IMR-90 (cell line): ENCODE measurements at regions not wholly inside any gene's neighbourhood (a gene's known extent, or its start where the extent isn't known, plus 50 kb on each side); places are given as distances from the start of the nearest gene placed in this dataset.

Experiments
- ATAC-seq: fragments of 200-7000 bp; cut with Tn5 transposase; 2 replicates; pipeline ENCODE4 v1.9.1; 2020; ENCODE audit warnings: low read depth, mild to moderate bottlenecking, moderate library complexity
- BruUV-seq: library from RNA; stranded (reverse); fragments of 400-500 nt; replicated peaks from 2 replicates; lab custom pipeline; 2021; lab: Mats Ljungman, UMichigan
- CTCF ChIA-PET: fragments of 300-600 bp; formaldehyde crosslinking; extraction: SDS; loops from one replicate; lab custom pipeline; 2021; ENCODE audit warnings: antibody characterized with exemption; lab: Yijun Ruan, JAX
- POLR2A ChIA-PET: fragments of 300-600 bp; sonication (Branson Sonifier 250); formaldehyde crosslinking; loops from one replicate; lab custom pipeline; 2022; ENCODE audit warnings: antibody characterized with exemption; ENCODE audit not compliant: unreplicated experiment; lab: Charles Lee
- DNase-seq: peaks from one replicate; pipeline ENCODE4 v3.0.0; 2013
- H2AFZ ChIP-seq: replicated peaks from 2 replicates; pipeline ENCODE3; 2013; ENCODE audit warnings: low read length, mild to moderate bottlenecking; ENCODE audit not compliant: poor library complexity
- H2AK5ac ChIP-seq: 2 replicates; pipeline ENCODE4 v1.6.1; 2013; ENCODE audit warnings: low read depth, low read length, inconsistent platforms
- H2AK9ac ChIP-seq: replicated peaks from 2 replicates; pipeline ENCODE3; 2013; ENCODE audit warnings: mild to moderate bottlenecking, low read depth, low read length, moderate library complexity; ENCODE audit not compliant: poor library complexity
- H2BK120ac ChIP-seq: 2 replicates; pipeline ENCODE4 v1.6.1; 2013; ENCODE audit warnings: low read depth, low read length, inconsistent platforms
- H2BK15ac ChIP-seq: 3 replicates; pipeline ENCODE4 v1.6.1; 2013; ENCODE audit warnings: low read depth, low read length, inconsistent platforms
- H2BK20ac ChIP-seq: 2 replicates; pipeline ENCODE4 v1.6.1; 2013; ENCODE audit warnings: low read depth, mild to moderate bottlenecking, inconsistent platforms, low read length, moderate library complexity
- H2BK5ac ChIP-seq: 2 replicates; pipeline ENCODE4 v1.6.1; 2013; ENCODE audit warnings: mild to moderate bottlenecking, low read depth, low read length, inconsistent platforms; ENCODE audit not compliant: poor library complexity, severe bottlenecking
- H3K14ac ChIP-seq: replicated peaks from 2 replicates; pipeline ENCODE4 v1.6.1; 2013; ENCODE audit warnings: low read depth, low read length, inconsistent platforms
- H3K18ac ChIP-seq: 2 replicates; pipeline ENCODE4 v1.6.1; 2013; ENCODE audit warnings: low read depth, low read length, control low read depth
- H3K23ac ChIP-seq: 2 replicates; pipeline ENCODE4 v1.6.1; 2013; ENCODE audit warnings: low read depth, low read length, inconsistent platforms
- H3K27ac ChIP-seq: 2 replicates; pipeline ENCODE4 v1.5.1; 2013; ENCODE audit warnings: mild to moderate bottlenecking, control low read depth, low read length; ENCODE audit not compliant: insufficient read depth
- H3K27me3 ChIP-seq: 2 replicates; pipeline ENCODE4 v1.6.1; 2013; ENCODE audit warnings: low read length; ENCODE audit not compliant: control insufficient read depth, insufficient read depth
- H3K36me3 ChIP-seq: 2 replicates; pipeline ENCODE4 v1.6.1; 2013; ENCODE audit warnings: low read length, mixed read lengths; ENCODE audit not compliant: control insufficient read depth, insufficient read depth
- H3K4ac ChIP-seq: 2 replicates; pipeline ENCODE4 v1.6.1; 2013; ENCODE audit warnings: low read depth, low read length, inconsistent platforms
- H3K4me1 ChIP-seq: 2 replicates; pipeline ENCODE4 v1.6.1; 2013; ENCODE audit warnings: low read length, mixed read lengths; ENCODE audit not compliant: control insufficient read depth, insufficient read depth
- H3K4me2 ChIP-seq: 2 replicates; pipeline ENCODE4 v1.6.1; 2013; ENCODE audit warnings: low read depth, mild to moderate bottlenecking, control low read depth, low read length, moderate library complexity
- H3K4me3 ChIP-seq: 2 replicates; pipeline ENCODE4 v1.5.1; 2013; ENCODE audit warnings: low read depth, mild to moderate bottlenecking, control low read depth, low read length, moderate library complexity; ENCODE audit not compliant: insufficient read depth
- H3K56ac ChIP-seq: 2 replicates; pipeline ENCODE4 v1.6.1; 2013; ENCODE audit warnings: low read length, inconsistent platforms; ENCODE audit not compliant: insufficient read depth; ENCODE audit errors: extremely low read depth
- H3K79me1 ChIP-seq, 2 experiments: 2 replicates each; pipeline ENCODE4 v1.6.1; 2013; ENCODE audit warnings: low read length in 2 of 2, inconsistent platforms in 1 of 2, low read depth in 1 of 2
- H3K9ac ChIP-seq: 2 replicates; pipeline ENCODE4 v1.6.1; 2013; ENCODE audit warnings: low read depth, low read length, control low read depth
- H3K9me1 ChIP-seq: 2 replicates; pipeline ENCODE4 v1.6.1; 2013; ENCODE audit warnings: low read length, inconsistent platforms; ENCODE audit not compliant: insufficient read depth
- H3K9me3 ChIP-seq: 2 replicates; pipeline ENCODE4 v1.6.1; 2013; ENCODE audit warnings: low read length; ENCODE audit not compliant: control insufficient read depth, insufficient read depth
- H4K20me1 ChIP-seq: 2 replicates; pipeline ENCODE4 v1.6.1; 2013; ENCODE audit warnings: low read length, inconsistent platforms; ENCODE audit not compliant: insufficient read depth
- H4K5ac ChIP-seq: 2 replicates; pipeline ENCODE4 v1.6.1; 2013; ENCODE audit warnings: mild to moderate bottlenecking, low read depth, low read length, control low read depth
- H4K8ac ChIP-seq, 2 experiments: 2 replicates each; pipeline ENCODE4 v1.6.1; 2013; ENCODE audit warnings: low read depth in 2 of 2, low read length in 2 of 2, control low read depth in 1 of 2, inconsistent platforms in 1 of 2
- H4K91ac ChIP-seq: 2 replicates; pipeline ENCODE4 v1.6.1; 2013; ENCODE audit warnings: low read depth, low read length, inconsistent platforms; ENCODE audit not compliant: insufficient read depth
- CEBPB ChIP-seq: IDR thresholded peaks from 2 replicates; pipeline ENCODE4 v1.6.1; 2012; ENCODE audit warnings: low read depth, low read length, improper control_type of control experiment
- WGBS, 2 experiments: methylation state at CpG; one replicate each; pipeline versions ENCODE4 v1.1.5 to v1.1.7; 2013; ENCODE audit warnings: missing lambda C conversion rate in 2 of 2; ENCODE audit not compliant: insufficient read length in 1 of 2; ENCODE audit errors: extremely low coverage in 2 of 2; 5-methylcytosine and 5-hydroxymethylcytosine counted together
- dilution Hi-C: fragments of 300-500 bp; cut with HindIII; formaldehyde crosslinking; loops from one replicate; pipeline ENCODE4 v1.14.3; 2018; ENCODE audit warnings: low sequenced_read_pairs; ENCODE audit not compliant: unreplicated experiment
- in situ Hi-C: fragments of 300-500 bp; cut with MboI; formaldehyde crosslinking; loops from 3 replicates; pipeline ENCODE4 v1.14.3; 2019; ENCODE audit warnings: low sequenced_read_pairs, inconsistent platforms, mixed read lengths
- intact Hi-C: fragments of 100-400 bp; cut with micrococcal nuclease; formaldehyde crosslinking; loops from 2 replicates; pipeline ENCODE4 v1.10.0; 2022

GRCh38 chr4:159416996-159417395, 314.1 kb downstream of the RAPGEF2 start:
- H3K27ac ChIP-seq = no peak overlapping the region
- H4K91ac ChIP-seq = no peak overlapping the region
- no peak overlapping the region for H4K5ac ChIP-seq
- no peak overlapping the region for H3K4me3 ChIP-seq
- ChIA-PET POLR2A (interaction anchor here (0.6 kb wide), 1 partner anchor 212 kb away, joined by 5 read pairs; no protein-coding TSS in a partner anchor), CTCF (no interaction called here)
- no peak overlapping the region for H2AK5ac ChIP-seq
- dilution Hi-C loops = no loop called here
- no peak overlapping the region for H2AFZ ChIP-seq
- no peak for ATAC-seq
- H3K9me3 ChIP-seq = peaks cover 5% of the 10 kb centered on the region; the same call in 1 of the 2 replicates
- no peaks in the 10 kb centered on the region for H3K27me3 ChIP-seq
- H3K4me1 ChIP-seq = no peaks in the 10 kb centered on the region; the same call in 1 of the 2 replicates
- BruUV-seq = no TSS peak
- H4K8ac ChIP-seq = no peak overlapping the region
- H3K9me1 ChIP-seq = no peaks in the 10 kb centered on the region; the same call in 1 of the 2 replicates
- H3K4me2 ChIP-seq = no peak overlapping the region
- no peak overlapping the region; the same call in 1 of the 2 replicates for H2BK120ac ChIP-seq
- DNase-seq = no peak
- no peak for TF ChIP-seq CEBPB
- no peak overlapping the region for H2BK15ac ChIP-seq
- H3K14ac ChIP-seq = no peak overlapping the region
- no peak overlapping the region for H3K23ac ChIP-seq
- H3K36me3 ChIP-seq = no peaks in the 10 kb centered on the region
- no peak overlapping the region for H3K56ac ChIP-seq
- no peak overlapping the region for H2BK5ac ChIP-seq
- H3K18ac ChIP-seq = no peak overlapping the region; the same call in 1 of the 2 replicates
- no peak overlapping the region for H3K4ac ChIP-seq
- intact Hi-C loops = no loop called here
- no peak overlapping the region for H2AK9ac ChIP-seq
- H2BK20ac ChIP-seq = no peak overlapping the region; the same call in 1 of the 2 replicates
- no peaks in the 10 kb centered on the region for H4K20me1 ChIP-seq
- WGBS, 2 experiments = no CpG with 5 or more reads among the region's 3 CpGs
- in situ Hi-C loops = no loop called here
- no peaks in the 10 kb centered on the region for H3K79me1 ChIP-seq
- no peak overlapping the region for H3K9ac ChIP-seq
